ENCODE measurements at regions not wholly inside any gene's neighbourhood (a gene's known extent, or its start where the extent isn't known, plus 50 kb on each side); places are given as distances from the start of the nearest gene placed in this dataset.

- Histone ChIP-seq H3K4me3 (ENCODE audit: insufficient read depth, low read length) (no peak overlapping the region), H3K9me3 (ENCODE audit: low read depth, low read length) (no peaks in the 10 kb centered on the region), H3K4me1 (ENCODE audit: insufficient read depth, low read length) (no peaks in the 10 kb centered on the region), H4K20me1 (ENCODE audit: insufficient read depth, low read length) (no peaks in the 10 kb centered on the region), H3K27me3 (ENCODE audit: insufficient read depth, low read length) (peaks cover 20% of the 10 kb centered on the region), H3K36me3 (ENCODE audit: insufficient read depth, low read length) (no peaks in the 10 kb centered on the region), H3K79me2 (ENCODE audit: insufficient read depth, low read length) (no peaks in the 10 kb centered on the region), H2AFZ (ENCODE audit: low read length) (no peak overlapping the region), H3K27ac (ENCODE audit: low read depth, low read length) (no peak overlapping the region), H3K4me2 (ENCODE audit: insufficient read depth, low read length) (no peak overlapping the region)
- TF ChIP-seq CTCF (IDR thresholded peaks at IDR 0.05; ENCODE audit: extremely low read depth, low read depth, low read length): no peak
- DNase-seq (ENCODE audit: insufficient read length, low spot score, missing footprints): no peak
Measured at GRCh38 chr4:110920990-110921389, 298.1 kb upstream of the PITX2 start.

DNA sequence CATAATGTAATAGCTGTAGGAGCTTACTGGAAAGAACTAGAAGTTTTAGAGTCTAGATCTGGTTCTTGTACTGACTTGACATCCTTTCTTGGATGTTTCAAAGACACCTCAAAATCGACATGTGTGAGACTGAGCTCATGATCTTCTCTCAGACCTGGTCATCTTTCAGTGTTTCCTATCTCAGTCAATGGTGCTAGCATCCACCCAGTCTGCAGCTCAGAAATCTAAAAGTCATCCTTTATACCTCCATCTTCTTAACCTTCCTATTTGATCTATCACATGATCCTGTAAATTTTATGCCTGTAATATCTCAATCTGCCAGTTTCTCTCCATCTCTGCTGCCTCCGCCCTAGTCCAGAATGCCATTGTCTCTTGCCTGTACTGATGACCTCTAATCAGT, 301.9 kb upstream of the PITX2 start:
- no peak for DNase-seq (ENCODE audit: insufficient read length, low spot score, missing footprints)
- Histone ChIP-seq H3K4me3 (ENCODE audit: insufficient read depth, low read length) (no peak overlapping the region), H3K4me2 (ENCODE audit: insufficient read depth, low read length) (no peak overlapping the region), H2AFZ (ENCODE audit: low read length) (no peak overlapping the region), H3K27me3 (ENCODE audit: insufficient read depth, low read length) (peaks cover 28% of the 10 kb centered on the region), H3K36me3 (ENCODE audit: insufficient read depth, low read length) (no peaks in the 10 kb centered on the region), H3K9me3 (ENCODE audit: low read depth, low read length) (no peaks in the 10 kb centered on the region), H4K20me1 (ENCODE audit: insufficient read depth, low read length) (no peaks in the 10 kb centered on the region), H3K79me2 (ENCODE audit: insufficient read depth, low read length) (no peaks in the 10 kb centered on the region), H3K27ac (ENCODE audit: low read depth, low read length) (no peak overlapping the region), H3K4me1 (ENCODE audit: insufficient read depth, low read length) (no peaks in the 10 kb centered on the region)
- TF ChIP-seq CTCF (IDR thresholded peaks at IDR 0.05; ENCODE audit: extremely low read depth, low read depth, low read length): no peak

GRCh38 chr4:110926841-110927400, 304.0 kb upstream of the PITX2 start:
- TF ChIP-seq CTCF (IDR thresholded peaks at IDR 0.05; ENCODE audit: extremely low read depth, low read depth, low read length): no peak
- Histone ChIP-seq H3K9me3 (ENCODE audit: low read depth, low read length) (no peaks in the 10 kb centered on the region), H3K79me2 (ENCODE audit: insufficient read depth, low read length) (no peaks in the 10 kb centered on the region), H3K27ac (ENCODE audit: low read depth, low read length) (no peak overlapping the region), H2AFZ (ENCODE audit: low read length) (no peak overlapping the region), H3K4me3 (ENCODE audit: insufficient read depth, low read length) (no peak overlapping the region), H3K4me1 (ENCODE audit: insufficient read depth, low read length) (no peaks in the 10 kb centered on the region), H4K20me1 (ENCODE audit: insufficient read depth, low read length) (no peaks in the 10 kb centered on the region), H3K36me3 (ENCODE audit: insufficient read depth, low read length) (no peaks in the 10 kb centered on the region), H3K27me3 (ENCODE audit: insufficient read depth, low read length) (peaks cover 23% of the 10 kb centered on the region), H3K4me2 (ENCODE audit: insufficient read depth, low read length) (no peak overlapping the region)
- DNase-seq (ENCODE audit: insufficient read length, low spot score, missing footprints): no peak

DNA sequence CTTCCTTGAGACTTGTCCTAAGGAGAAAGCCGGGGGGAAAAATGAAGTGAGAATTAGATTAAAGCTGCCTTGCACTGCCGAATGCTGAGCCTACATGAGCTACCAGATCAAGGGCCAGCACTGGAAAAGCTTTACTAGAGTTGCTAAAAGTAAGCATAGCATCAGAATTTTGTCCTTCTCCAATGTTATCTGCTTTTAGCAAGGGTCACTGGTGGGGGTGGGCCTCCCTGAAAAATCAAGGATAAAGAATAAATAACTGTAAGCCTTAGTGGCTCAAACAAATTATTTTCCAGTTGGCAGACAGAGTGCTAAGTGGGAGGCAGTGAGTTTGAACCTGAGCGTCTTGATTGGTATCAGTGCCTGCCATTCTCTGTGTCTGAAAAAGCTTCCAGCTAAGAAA, 310.5 kb upstream of the PITX2 start:
- no peaks in the 10 kb centered on the region for H4K20me1 ChIP-seq (ENCODE audit: insufficient read depth, low read length)
- H3K9me3 ChIP-seq (ENCODE audit: low read depth, low read length): no peaks in the 10 kb centered on the region
- H3K4me1 ChIP-seq (ENCODE audit: insufficient read depth, low read length): no peaks in the 10 kb centered on the region
- H3K27me3 ChIP-seq (ENCODE audit: insufficient read depth, low read length): no peaks in the 10 kb centered on the region
- H2AFZ ChIP-seq (ENCODE audit: low read length): no peak overlapping the region
- H3K36me3 ChIP-seq (ENCODE audit: insufficient read depth, low read length): no peaks in the 10 kb centered on the region
- H3K27ac ChIP-seq (ENCODE audit: low read depth, low read length): no peak overlapping the region
- H3K4me2 ChIP-seq (ENCODE audit: insufficient read depth, low read length): no peak overlapping the region
- no peak overlapping the region for H3K4me3 ChIP-seq (ENCODE audit: insufficient read depth, low read length)
- DNase-seq (ENCODE audit: insufficient read length, low spot score, missing footprints): no peak
- H3K79me2 ChIP-seq (ENCODE audit: insufficient read depth, low read length): no peaks in the 10 kb centered on the region
- no peak for TF ChIP-seq CTCF (IDR thresholded peaks at IDR 0.05; ENCODE audit: extremely low read depth, low read depth, low read length)

All from osteoblast (primary cell).